ENCODE measurements at regions not wholly inside any gene's neighbourhood (a gene's known extent, or its start where the extent isn't known, plus 50 kb on each side); places are given as distances from the start of the nearest gene placed in this dataset.

GRCh38 chr11:134913999-134914590 lies 502.1 kb upstream of the B3GAT1 start:
- Histone ChIP-seq H3K27me3 (0 out of 2 replicates have a peak, but pooled peaks cover 2% of the 10 kb centered on the region), H3K9me3 (no peaks in the 10 kb centered on the region), H3K36me3 (no peaks in the 10 kb centered on the region), H3K4me3 (no peak overlapping the region)
- DNase-seq, result no peak

DNA sequence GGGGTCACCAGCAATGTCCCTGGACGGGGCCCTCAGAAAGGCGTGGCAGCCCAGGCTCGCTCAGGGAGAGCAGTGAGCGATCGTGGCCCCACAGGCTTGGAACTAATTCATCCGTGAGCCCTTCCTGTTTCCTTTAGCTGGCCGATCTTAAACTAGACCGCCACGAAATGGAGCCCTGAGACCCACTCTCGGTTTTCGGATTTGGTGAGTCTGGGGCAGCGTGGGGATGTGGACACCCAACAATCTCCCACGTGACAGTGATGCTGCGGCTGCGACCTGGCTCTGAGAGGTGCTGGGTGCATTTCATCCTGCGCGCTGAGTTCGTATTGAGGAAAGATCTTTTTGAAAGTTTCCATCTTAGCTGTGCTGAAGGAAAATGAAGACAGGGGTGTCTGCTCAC lies 501.3 kb upstream of the B3GAT1 start:
- no peaks in the 10 kb centered on the region for H3K9me3 ChIP-seq
- DNase-seq, result no peak
- no peaks in the 10 kb centered on the region for H3K36me3 ChIP-seq
- 0 out of 2 replicates have a peak, but pooled peaks cover 2% of the 10 kb centered on the region for H3K27me3 ChIP-seq
- H3K4me3 ChIP-seq, result no peak overlapping the region

- H3K9me3 ChIP-seq, result no peaks in the 10 kb centered on the region
Measured at GRCh38 chr11:134911514-134912180, 499.6 kb upstream of the B3GAT1 start.

DNA sequence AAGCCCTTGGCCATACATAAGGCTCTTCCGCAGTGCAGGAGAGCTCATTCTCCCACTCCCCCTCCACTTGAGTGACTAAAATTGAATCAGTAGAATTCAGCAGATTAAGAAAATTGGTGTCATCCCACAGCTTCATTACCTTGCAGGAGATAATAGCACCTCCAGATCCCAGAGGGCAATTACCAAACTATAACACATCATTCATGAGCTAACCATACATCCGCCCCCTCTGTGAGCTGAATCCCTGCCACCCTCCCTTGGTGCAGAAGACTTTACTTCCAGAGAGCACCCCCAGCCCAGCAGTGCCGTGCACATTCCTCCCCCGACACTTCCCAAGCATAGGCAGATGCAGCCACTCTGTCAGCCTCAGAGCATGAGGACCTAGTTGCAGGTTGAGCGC lies 496.5 kb upstream of the B3GAT1 start:
- H3K27me3 ChIP-seq, result peaks cover 2% of the 10 kb centered on the region; the same call in 1 of the 2 replicates

More at GRCh38 chr11:134911514-134912180, 499.6 kb upstream of the B3GAT1 start:
- Histone ChIP-seq H3K36me3 (no peaks in the 10 kb centered on the region), H3K27me3 (peaks cover 2% of the 10 kb centered on the region; the same call in 1 of the 2 replicates), H3K4me3 (no peak overlapping the region)
- no peak for DNase-seq

DNA sequence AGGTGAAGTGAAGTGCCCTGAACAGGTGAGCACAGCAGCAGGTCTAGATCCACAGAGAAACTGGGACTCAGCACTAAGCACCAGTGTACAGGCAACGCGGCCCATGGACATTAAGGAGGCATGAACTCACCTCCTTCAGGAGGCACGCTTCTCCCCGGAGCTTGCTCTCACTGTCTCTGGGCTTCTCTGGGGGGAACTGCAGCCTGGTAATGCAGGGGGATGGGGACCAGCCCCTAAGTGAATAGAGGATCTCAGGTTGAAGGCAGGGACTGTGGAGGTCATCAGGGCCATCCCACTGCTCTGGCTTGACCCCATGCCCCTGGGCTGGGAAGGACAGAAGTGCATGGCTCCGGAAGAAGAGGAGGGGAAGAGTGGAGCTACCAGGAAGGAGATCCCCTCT lies 495.6 kb upstream of the B3GAT1 start:
- no peaks in the 10 kb centered on the region; the same call in 1 of the 2 replicates for H3K27me3 ChIP-seq
- DNase-seq, result no peak
- H3K36me3 ChIP-seq, result no peaks in the 10 kb centered on the region
- no peak overlapping the region for H3K4me3 ChIP-seq
- no peaks in the 10 kb centered on the region for H3K9me3 ChIP-seq

More for the DNA sequence above, 496.5 kb upstream of the B3GAT1 start:
- no peak for DNase-seq
- H3K9me3 ChIP-seq, result no peaks in the 10 kb centered on the region
- H3K4me3 ChIP-seq, result no peak overlapping the region
- no peaks in the 10 kb centered on the region for H3K36me3 ChIP-seq

DNA sequence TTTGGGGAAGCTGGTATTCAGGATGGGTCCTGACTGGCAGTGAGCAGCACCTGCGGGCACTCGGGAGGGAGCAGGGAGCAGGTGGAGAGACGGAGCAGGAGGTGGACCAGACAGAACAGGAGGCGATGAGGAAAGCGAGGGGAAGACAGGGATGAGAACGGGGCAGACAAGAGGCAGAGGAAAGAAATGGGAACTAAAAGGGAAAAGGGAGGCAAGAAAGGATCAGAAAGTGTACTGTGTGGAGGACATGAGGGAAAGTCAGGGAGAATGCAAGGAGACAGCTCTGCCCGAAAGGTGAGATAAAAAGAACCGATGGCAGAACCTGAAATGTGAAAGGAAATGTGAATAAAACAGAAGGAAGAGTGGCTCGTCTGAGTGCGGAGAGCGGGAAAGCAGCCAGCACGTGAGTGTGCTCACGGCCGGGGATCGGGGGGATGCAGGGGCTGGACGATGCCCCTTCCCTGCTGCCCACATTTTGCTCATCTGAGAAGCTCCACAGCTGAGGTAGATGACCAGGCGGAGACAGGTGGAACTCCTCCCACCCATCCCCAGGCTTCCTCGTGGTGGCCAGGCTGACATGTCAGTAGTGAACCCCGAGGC lies 494.4 kb upstream of the B3GAT1 start:
- H3K27me3 ChIP-seq, result no peaks in the 10 kb centered on the region; the same call in 1 of the 2 replicates
- no peaks in the 10 kb centered on the region for H3K9me3 ChIP-seq
- no peak for DNase-seq
- H3K36me3 ChIP-seq, result no peaks in the 10 kb centered on the region
- no peak overlapping the region for H3K4me3 ChIP-seq

DNA sequence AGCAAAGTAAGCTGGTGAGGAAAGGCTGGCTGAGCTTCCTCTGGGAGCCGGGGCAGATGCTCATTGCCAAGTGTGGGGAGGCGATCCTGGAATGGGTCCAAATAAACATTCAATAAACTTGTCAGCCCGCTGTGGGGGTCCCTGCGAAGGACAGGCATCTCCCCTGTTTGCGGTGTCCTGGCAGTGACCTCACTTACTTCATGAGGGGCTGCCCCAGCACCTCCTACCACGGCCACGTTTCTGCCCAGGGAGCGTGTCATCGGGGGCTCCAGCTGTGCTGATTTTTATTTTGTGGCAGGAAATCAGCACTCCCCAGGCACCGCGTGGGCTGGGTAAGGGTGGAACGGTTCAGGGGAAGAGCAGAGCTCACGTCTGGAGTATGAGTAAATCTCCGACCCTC lies 493.9 kb upstream of the B3GAT1 start:
- Histone ChIP-seq H3K27me3 (no peaks in the 10 kb centered on the region; the same call in 1 of the 2 replicates), H3K9me3 (no peaks in the 10 kb centered on the region), H3K4me3 (no peak overlapping the region), H3K36me3 (no peaks in the 10 kb centered on the region)
- DNase-seq, result peak; percentile 23

GRCh38 chr11:134905517-134905916 lies 493.5 kb upstream of the B3GAT1 start:
- Histone ChIP-seq H3K9me3 (no peaks in the 10 kb centered on the region), H3K4me3 (no peak overlapping the region), H3K27me3 (no peaks in the 10 kb centered on the region; the same call in 1 of the 2 replicates), H3K36me3 (no peaks in the 10 kb centered on the region)
- DNase-seq, result no peak

DNA sequence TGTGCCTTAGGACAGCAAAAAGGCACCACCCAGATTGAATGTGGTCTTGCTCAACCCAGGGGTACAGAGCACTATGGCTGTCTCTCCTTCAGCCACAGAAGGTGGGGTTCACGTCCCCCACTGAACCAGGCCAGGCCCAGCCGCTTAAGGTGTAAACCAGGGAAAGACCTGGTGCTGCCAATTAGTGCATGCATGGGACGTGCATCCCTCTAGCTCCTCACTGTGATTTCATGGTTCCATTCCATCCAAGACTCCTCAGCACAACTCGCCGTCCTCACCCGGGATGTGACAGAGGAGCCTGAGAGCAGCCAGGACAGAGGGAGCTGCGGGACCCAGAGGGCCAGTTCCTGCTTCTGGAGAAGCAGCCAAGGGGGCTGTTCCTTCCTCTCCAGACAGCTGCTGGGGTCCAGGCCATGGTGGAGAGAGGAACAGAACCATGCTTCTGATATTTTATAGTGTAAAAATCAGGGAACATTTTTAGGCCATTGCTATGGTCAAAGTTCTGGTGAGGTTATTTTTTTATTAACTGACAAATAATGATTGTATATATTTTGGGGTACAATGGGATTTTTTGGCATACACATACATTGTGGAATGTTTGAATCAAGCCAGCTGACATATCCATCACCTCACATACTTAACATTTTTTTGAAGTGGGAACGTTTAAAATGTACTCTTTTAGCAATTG lies 492.2 kb upstream of the B3GAT1 start:
- Histone ChIP-seq H3K36me3 (no peaks in the 10 kb centered on the region), H3K27me3 (peaks cover under 1% of the 10 kb centered on the region; the same call in 1 of the 2 replicates), H3K4me3 (no peak overlapping the region), H3K9me3 (no peaks in the 10 kb centered on the region)
- no peak for DNase-seq

GRCh38 chr11:134901955-134902918 lies 490.2 kb upstream of the B3GAT1 start:
- Histone ChIP-seq H3K36me3 (no peaks in the 10 kb centered on the region), H3K27me3 (peaks cover 5% of the 10 kb centered on the region; the same call in 1 of the 2 replicates), H3K9me3 (no peaks in the 10 kb centered on the region; the same call in 1 of the 2 replicates), H3K4me3 (no peak overlapping the region)
- no peak for DNase-seq

DNA sequence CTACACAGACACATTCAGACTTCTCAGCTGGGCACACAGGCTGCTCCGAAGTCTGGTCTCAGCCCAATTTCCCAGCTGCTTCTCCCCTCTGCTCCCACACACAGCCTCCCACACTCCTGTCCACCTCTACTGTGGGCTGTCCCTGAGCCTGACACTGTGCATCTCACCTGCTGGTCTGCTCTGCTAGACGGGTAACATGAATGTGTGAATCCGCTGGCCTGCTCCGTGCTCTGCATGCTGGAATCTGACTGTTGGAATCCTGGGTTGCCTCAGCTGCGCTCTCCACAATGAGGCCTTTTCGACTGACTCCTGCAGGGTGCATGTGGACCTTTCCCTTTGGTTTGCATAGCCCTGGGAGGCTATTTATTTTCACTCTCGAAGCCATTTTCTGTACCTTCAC lies 489.5 kb upstream of the B3GAT1 start:
- Histone ChIP-seq H3K27me3 (peaks cover 5% of the 10 kb centered on the region; the same call in 1 of the 2 replicates), H3K36me3 (no peaks in the 10 kb centered on the region), H3K9me3 (no peaks in the 10 kb centered on the region; the same call in 1 of the 2 replicates), H3K4me3 (no peak overlapping the region)
- no peak for DNase-seq

GRCh38 chr11:134893810-134894685 lies 482.0 kb upstream of the B3GAT1 start:
- Histone ChIP-seq H3K36me3 (no peaks in the 10 kb centered on the region), H3K9me3 (no peaks in the 10 kb centered on the region; the same call in 1 of the 2 replicates), H3K4me3 (no peak overlapping the region), H3K27me3 (peaks cover 16% of the 10 kb centered on the region)
- no peak for DNase-seq

DNA sequence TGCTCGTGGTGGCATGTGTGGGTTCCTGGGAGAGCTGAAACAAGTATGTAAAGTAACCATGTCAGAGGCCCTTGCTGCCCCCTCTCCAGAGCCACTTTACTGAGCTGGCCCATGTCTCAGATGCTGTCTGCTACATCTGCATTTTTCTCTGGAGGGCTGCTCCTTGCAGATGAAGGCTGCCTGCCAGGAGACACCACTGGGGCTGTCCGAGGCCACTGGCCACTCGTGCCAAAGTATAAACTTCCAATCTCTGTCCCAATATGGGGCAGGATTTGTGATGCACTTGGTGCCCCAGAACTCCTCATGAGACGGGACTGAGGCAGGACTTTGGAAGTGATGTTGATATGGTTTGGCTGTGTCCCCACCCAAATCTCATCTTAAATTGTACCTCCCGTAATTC lies 478.4 kb upstream of the B3GAT1 start:
- Histone ChIP-seq H3K9me3 (no peaks in the 10 kb centered on the region), H3K36me3 (no peaks in the 10 kb centered on the region), H3K4me3 (no peak overlapping the region), H3K27me3 (peaks cover 21% of the 10 kb centered on the region)
- DNase-seq, result no peak

- no peak for DNase-seq
- H3K27me3 ChIP-seq, result peaks cover 21% of the 10 kb centered on the region
- no peak overlapping the region for H3K4me3 ChIP-seq
- no peaks in the 10 kb centered on the region for H3K9me3 ChIP-seq
- H3K36me3 ChIP-seq, result no peaks in the 10 kb centered on the region
Measured at GRCh38 chr11:134889832-134890231, 477.8 kb upstream of the B3GAT1 start.

- peaks cover 21% of the 10 kb centered on the region for H3K27me3 ChIP-seq
- no peak overlapping the region for H3K4me3 ChIP-seq
- no peaks in the 10 kb centered on the region for H3K36me3 ChIP-seq
- DNase-seq, result no peak
- no peaks in the 10 kb centered on the region for H3K9me3 ChIP-seq
Measured at GRCh38 chr11:134888821-134889220, 476.8 kb upstream of the B3GAT1 start.
